Progenitor cell of endocrine pancreas (in vitro differentiated cells): ENCODE measurements at regions not wholly inside any gene's neighbourhood (a gene's known extent, or its start where the extent isn't known, plus 50 kb on each side); places are given as distances from the start of the nearest gene placed in this dataset.
A peak's percentile ranks its signal among the peaks of the same experiment; 100 is the strongest.
"Not testable (repeated sequence)": the region's sequence is repeated elsewhere in the genome, so short reads cannot be mapped to it uniquely, and the experiment has no call there.

Experiments used
- DNase-seq: peaks from one replicate; pipeline ENCODE4 v3.0.0; 2021; ENCODE audit warnings: low spot score; ENCODE audit not compliant: unreplicated experiment
- H3K27ac Mint-ChIP-seq: 2 replicates; pipeline ENCODE4 v1.8.0; 2021; ENCODE audit warnings: mild to moderate bottlenecking, moderate library complexity, mixed read lengths
- H3K27me3 Mint-ChIP-seq: 2 replicates; pipeline ENCODE4 v1.8.0; 2021; ENCODE audit warnings: mixed read lengths
- H3K36me3 Mint-ChIP-seq: 2 replicates; pipeline ENCODE4 v1.8.0; 2022; ENCODE audit warnings: mixed read lengths; ENCODE audit not compliant: insufficient read depth
- H3K4me1 Mint-ChIP-seq: 2 replicates; pipeline ENCODE4 v1.8.0; 2021; ENCODE audit warnings: low read depth, mixed read lengths
- H3K4me3 Mint-ChIP-seq: 2 replicates; pipeline ENCODE4 v1.8.0; 2021; ENCODE audit warnings: low read depth, mild to moderate bottlenecking, moderate library complexity, mixed read lengths
- H3K9me3 Mint-ChIP-seq: 2 replicates; pipeline ENCODE4 v1.8.0; 2021; ENCODE audit warnings: low read depth, mixed read lengths
- TF ChIP-seq, protein P1 (sequence below): fragments of 200-600 bp; sonication (generic); IDR thresholded peaks from one replicate; pipeline ENCODE4 v1.5.0; 2021; ENCODE audit warnings: antibody characterized with exemption, mild to moderate bottlenecking; ENCODE audit not compliant: unreplicated experiment

DNA sequence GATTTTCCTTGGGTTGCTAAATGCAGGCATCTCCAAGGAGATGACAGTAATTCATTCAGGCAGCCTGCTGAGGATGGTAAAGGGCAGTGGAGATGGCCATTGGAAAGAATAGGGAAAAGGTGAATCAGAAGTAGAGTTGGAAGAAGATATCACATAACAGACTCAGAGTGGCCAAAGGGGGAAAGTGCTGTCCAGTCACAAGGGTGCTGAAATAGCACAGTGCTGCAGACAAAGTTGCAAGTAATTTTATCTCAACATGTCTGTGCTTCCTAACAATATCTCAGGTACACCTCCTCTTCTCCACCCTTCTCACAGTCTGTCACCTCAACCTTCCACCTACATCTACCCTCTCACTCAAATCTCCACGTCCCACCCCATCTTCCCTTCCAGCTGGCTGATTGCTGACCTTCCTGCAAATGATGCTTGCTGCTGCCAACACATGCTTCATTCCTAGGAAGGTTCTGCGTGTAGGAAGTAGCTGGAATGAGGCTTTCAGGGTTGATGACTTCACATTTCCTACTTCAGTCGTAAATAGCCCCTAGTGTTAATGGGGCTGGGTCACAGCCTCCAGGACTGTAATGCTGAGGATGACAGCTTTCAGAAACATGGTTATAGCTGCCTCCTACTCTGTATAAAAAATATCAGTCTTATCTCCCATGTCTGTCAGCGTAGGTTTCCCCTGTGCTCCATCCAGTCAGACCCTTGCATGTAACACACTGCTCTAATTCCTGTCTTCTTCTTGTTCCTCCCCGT, 123.9 kb downstream of the CTNND1 start:
- TF ChIP-seq, protein P1, sequence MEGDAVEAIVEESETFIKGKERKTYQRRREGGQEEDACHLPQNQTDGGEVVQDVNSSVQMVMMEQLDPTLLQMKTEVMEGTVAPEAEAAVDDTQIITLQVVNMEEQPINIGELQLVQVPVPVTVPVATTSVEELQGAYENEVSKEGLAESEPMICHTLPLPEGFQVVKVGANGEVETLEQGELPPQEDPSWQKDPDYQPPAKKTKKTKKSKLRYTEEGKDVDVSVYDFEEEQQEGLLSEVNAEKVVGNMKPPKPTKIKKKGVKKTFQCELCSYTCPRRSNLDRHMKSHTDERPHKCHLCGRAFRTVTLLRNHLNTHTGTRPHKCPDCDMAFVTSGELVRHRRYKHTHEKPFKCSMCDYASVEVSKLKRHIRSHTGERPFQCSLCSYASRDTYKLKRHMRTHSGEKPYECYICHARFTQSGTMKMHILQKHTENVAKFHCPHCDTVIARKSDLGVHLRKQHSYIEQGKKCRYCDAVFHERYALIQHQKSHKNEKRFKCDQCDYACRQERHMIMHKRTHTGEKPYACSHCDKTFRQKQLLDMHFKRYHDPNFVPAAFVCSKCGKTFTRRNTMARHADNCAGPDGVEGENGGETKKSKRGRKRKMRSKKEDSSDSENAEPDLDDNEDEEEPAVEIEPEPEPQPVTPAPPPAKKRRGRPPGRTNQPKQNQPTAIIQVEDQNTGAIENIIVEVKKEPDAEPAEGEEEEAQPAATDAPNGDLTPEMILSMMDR, result no peak
- no peaks in the 10 kb centered on the region for H3K36me3 Mint-ChIP-seq
- H3K4me1 Mint-ChIP-seq, result no peaks in the 10 kb centered on the region
- no peak overlapping the region for H3K4me3 Mint-ChIP-seq
- no peaks in the 10 kb centered on the region for H3K27me3 Mint-ChIP-seq
- no peak overlapping the region for H3K27ac Mint-ChIP-seq
- DNase-seq, result peak; percentile 19
- no peaks in the 10 kb centered on the region for H3K9me3 Mint-ChIP-seq

GRCh38 chr11:57888386-57888785, 126.8 kb downstream of the CTNND1 start:
- H3K4me3 Mint-ChIP-seq, result no peak overlapping the region
- H3K36me3 Mint-ChIP-seq, result no peaks in the 10 kb centered on the region
- no peaks in the 10 kb centered on the region for H3K4me1 Mint-ChIP-seq
- no peaks in the 10 kb centered on the region for H3K9me3 Mint-ChIP-seq
- no peaks in the 10 kb centered on the region for H3K27me3 Mint-ChIP-seq
- DNase-seq, result no peak
- TF ChIP-seq, protein P1, result no peak
- no peak overlapping the region for H3K27ac Mint-ChIP-seq

DNA sequence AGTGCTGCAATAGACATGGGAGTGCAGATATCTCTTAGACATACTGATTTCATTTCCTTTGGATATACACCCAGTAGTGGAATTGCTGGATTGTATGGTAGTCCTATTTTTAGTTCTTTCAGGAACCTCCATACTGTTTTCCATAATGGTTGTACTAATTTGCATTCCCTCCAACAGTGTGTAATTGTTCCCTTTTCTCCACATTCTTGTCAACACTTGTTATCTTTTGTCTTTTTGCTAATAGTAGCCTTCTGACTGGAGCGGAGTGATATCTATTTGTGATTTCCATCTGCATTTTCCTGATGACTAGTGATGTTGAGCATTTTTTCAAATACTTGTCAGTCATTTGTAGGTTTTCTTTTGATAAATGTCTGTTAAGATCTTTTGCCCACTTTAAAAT, 128.9 kb downstream of the CTNND1 start:
- no peak overlapping the region for H3K4me3 Mint-ChIP-seq
- no peak overlapping the region for H3K27ac Mint-ChIP-seq
- no peak for DNase-seq
- H3K36me3 Mint-ChIP-seq, result no peaks in the 10 kb centered on the region
- H3K27me3 Mint-ChIP-seq, result no peaks in the 10 kb centered on the region
- peaks cover 4% of the 10 kb centered on the region for H3K9me3 Mint-ChIP-seq
- H3K4me1 Mint-ChIP-seq, result no peaks in the 10 kb centered on the region
- TF ChIP-seq, protein P1, result no peak

- not testable (repeated sequence) for H3K27ac Mint-ChIP-seq, H3K4me1 Mint-ChIP-seq, DNase-seq, H3K27me3 Mint-ChIP-seq, H3K9me3 Mint-ChIP-seq, H3K4me3 Mint-ChIP-seq, H3K36me3 Mint-ChIP-seq
Observed at GRCh38 chr11:57893200-57893599, 130.5 kb upstream of the OR9Q1 start.

DNA sequence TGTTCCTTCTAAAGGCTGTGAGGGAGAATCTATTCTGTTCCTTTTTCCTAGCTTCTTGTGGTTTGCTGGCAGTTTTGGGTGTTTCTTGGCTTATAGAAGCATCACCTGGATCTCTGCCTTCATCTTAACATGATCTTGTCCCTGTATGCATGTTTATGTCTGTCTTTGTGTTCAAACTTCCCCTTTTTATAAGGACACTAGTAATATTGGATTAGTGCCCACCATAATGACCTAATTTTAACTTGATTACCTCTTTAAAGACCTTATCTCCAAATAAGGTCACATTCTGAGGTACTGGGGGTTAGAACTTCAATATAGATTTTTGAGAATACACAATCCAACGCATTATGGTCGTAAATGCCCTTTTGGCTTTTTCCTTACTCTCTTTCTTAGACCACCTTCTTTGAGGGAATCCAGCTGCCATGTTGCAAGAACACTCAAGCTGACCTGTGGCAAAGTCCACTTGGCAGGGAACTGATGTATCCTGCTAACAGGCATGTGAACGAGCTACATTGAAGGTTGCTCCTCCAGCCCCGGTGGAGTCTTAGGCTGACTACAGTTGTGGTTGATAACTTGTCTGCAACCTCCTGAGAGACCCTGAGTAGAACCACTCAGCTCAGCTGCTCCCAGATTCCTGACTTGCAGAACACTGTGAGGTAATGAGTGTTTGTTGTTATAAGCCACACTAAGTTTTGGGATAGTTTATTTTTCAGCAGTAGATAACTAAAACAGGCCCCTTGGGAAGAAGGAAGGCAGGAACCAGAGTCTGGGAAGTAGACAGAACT, 127.1 kb upstream of the OR9Q1 start:
- no peak overlapping the region for H3K27ac Mint-ChIP-seq
- H3K36me3 Mint-ChIP-seq, result no peaks in the 10 kb centered on the region
- no peaks in the 10 kb centered on the region for H3K27me3 Mint-ChIP-seq
- peaks cover 4% of the 10 kb centered on the region for H3K9me3 Mint-ChIP-seq
- TF ChIP-seq, protein P1, result no peak
- no peak for DNase-seq
- no peak overlapping the region for H3K4me3 Mint-ChIP-seq
- H3K4me1 Mint-ChIP-seq, result peaks cover 3% of the 10 kb centered on the region
